GM06990 (cell line): ENCODE measurements at regions not wholly inside any gene's neighbourhood (a gene's known extent, or its start where the extent isn't known, plus 50 kb on each side); places are given as distances from the start of the nearest gene placed in this dataset.
"Not testable (repeated sequence)": the region's sequence is repeated elsewhere in the genome, so short reads cannot be mapped to it uniquely, and the experiment has no call there.

ENCODE experiments used
- DNase-seq: peaks from one replicate; pipeline ENCODE4 v3.0.0-alpha.2; 2011; ENCODE audit not compliant: insufficient read length; ENCODE audit errors: extremely low read depth
- H3K27me3 ChIP-seq: replicated peaks from 2 replicates; pipeline ENCODE4 v1.6.0; 2011; ENCODE audit warnings: low read length; ENCODE audit not compliant: control insufficient read depth, insufficient read depth
- H3K36me3 ChIP-seq: 2 replicates; pipeline ENCODE4 v1.5.1; 2011; ENCODE audit warnings: low read length; ENCODE audit not compliant: control insufficient read depth, insufficient read depth
- H3K4me3 ChIP-seq: replicated peaks from 2 replicates; pipeline ENCODE4 v1.5.1; 2011; ENCODE audit warnings: low read depth, mild to moderate bottlenecking, control low read depth, low read length
- TF ChIP-seq, protein P1 (sequence below): IDR thresholded peaks from 2 replicates; pipeline ENCODE4 v1.5.1; 2011; ENCODE audit warnings: low read length, control low read depth, mild to moderate bottlenecking, inconsistent platforms; ENCODE audit not compliant: insufficient read depth, poor library complexity, severe bottlenecking

DNA sequence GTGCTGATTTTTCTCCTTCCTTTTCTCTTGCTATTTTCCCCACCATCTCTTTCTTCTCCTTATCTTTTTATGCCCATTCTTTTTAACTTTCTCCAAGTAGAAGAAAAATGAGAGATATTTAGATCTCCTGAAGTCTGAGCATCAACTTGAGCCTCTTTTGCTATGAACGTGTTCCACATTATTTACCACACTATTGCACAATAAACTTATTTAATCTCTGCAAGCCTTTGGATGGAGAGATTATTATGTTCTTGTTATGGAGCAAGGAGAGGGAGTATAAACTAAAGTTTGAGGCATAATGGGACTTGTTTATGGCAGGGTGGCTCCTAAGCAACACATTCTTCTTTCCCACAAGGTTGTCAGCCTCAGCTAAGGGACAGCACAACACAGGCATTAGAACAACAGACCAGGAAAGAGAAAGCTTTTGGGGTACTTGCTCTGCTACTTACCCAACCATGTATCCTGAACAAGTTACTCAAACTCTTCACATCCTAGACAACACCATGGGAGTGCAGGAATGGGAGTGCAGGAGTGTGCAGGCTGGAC is 365.5 kb upstream of the BOD1L1 start:
- no peaks in the 10 kb centered on the region for H3K27me3 ChIP-seq
- no peak for DNase-seq

DNA sequence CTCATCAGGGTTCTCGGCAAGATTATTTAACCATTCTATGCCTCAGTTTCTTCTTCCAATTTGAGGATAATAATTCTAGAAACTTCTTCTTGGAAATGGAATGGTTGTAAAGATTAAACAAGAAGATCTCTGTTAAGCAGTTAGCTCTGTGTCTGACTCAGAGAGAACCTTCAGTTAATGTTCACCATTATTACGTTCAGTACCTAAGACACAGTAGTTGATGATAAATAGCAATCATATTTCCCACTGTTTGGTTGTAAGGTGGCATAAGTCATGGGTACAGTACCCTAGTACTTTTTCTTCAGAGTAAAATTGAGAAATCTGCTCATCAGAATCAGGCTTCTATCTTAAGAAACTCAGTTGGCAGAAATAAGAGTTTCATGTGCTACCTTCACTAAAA is 366.5 kb upstream of the BOD1L1 start:
- H3K36me3 ChIP-seq = no peaks in the 10 kb centered on the region
- TF ChIP-seq, protein P1, sequence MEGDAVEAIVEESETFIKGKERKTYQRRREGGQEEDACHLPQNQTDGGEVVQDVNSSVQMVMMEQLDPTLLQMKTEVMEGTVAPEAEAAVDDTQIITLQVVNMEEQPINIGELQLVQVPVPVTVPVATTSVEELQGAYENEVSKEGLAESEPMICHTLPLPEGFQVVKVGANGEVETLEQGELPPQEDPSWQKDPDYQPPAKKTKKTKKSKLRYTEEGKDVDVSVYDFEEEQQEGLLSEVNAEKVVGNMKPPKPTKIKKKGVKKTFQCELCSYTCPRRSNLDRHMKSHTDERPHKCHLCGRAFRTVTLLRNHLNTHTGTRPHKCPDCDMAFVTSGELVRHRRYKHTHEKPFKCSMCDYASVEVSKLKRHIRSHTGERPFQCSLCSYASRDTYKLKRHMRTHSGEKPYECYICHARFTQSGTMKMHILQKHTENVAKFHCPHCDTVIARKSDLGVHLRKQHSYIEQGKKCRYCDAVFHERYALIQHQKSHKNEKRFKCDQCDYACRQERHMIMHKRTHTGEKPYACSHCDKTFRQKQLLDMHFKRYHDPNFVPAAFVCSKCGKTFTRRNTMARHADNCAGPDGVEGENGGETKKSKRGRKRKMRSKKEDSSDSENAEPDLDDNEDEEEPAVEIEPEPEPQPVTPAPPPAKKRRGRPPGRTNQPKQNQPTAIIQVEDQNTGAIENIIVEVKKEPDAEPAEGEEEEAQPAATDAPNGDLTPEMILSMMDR = no peak
- no peaks in the 10 kb centered on the region for H3K27me3 ChIP-seq
- no peak overlapping the region for H3K4me3 ChIP-seq
- DNase-seq = no peak

More for the DNA sequence above, 365.5 kb upstream of the BOD1L1 start:
- Histone ChIP-seq H3K36me3 (no peaks in the 10 kb centered on the region), H3K4me3 (no peak overlapping the region)
- TF ChIP-seq, protein P1 = no peak

DNA sequence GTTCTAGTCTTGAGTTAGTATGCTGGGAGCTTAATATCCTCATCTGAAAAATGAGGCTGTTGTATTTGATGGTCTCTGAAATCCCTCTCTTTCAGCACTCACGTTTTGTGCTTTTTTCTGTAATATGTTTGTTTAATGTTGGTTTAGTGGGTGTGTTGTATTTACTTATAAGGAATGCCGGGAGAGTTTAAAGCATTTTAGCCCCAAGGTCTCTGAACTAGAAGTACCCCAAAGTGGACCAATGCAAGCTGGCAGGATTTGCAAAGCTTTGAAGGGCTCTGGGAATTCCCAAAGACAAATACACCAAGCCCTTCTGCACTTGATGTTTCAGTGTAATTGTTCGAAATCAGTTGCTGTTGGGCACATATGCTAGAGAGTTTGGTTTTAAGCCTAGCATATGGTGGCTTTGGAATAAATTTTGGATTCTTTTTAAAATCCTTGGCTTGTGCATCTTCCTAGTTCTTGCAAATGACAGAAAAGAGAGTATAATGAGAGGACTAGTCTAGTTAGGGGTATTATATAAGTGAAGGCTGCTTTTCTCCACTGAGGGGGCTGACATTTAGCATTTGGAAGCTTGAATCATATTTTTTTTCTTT is 371.4 kb upstream of the BOD1L1 start:
- Histone ChIP-seq H3K4me3 (no peak overlapping the region), H3K27me3 (no peaks in the 10 kb centered on the region), H3K36me3 (no peaks in the 10 kb centered on the region)
- TF ChIP-seq, protein P1 = no peak
- DNase-seq = no peak

DNA sequence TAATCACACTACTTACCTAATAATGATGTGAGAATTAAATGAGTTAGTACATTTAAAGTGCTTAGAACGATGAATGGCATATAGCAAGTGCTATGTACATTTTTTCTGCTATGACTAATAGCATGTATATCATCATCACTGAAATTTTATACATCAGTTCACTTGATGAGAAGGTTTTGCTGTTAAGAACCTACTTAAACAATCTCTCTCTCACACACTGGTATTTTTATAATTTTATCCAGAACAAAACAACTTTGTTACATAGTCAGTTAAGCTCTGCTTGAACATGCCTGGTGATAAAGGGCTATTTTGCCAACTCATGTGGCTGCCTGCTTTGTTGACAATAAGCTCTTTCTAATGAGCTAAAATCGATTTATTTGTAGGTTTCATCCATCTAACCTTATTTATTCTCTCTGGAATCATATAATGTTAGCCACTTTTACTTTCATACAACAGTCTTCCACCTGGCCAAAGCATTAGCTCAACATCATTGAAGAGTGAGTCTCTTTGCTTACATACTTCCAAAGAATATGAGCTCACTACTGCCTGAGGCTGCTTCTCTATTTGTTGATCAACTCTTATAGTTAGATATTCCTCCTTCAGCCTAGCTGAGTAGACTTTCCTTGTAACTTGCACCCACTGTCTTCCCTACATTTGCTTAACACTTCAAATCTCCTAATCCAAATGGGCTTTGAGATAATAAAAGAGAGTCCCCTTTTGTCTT is 372.7 kb upstream of the BOD1L1 start:
- DNase-seq = no peak
- Histone ChIP-seq H3K4me3 (no peak overlapping the region), H3K36me3 (no peaks in the 10 kb centered on the region), H3K27me3 (no peaks in the 10 kb centered on the region)
- TF ChIP-seq, protein P1 = no peak

DNA sequence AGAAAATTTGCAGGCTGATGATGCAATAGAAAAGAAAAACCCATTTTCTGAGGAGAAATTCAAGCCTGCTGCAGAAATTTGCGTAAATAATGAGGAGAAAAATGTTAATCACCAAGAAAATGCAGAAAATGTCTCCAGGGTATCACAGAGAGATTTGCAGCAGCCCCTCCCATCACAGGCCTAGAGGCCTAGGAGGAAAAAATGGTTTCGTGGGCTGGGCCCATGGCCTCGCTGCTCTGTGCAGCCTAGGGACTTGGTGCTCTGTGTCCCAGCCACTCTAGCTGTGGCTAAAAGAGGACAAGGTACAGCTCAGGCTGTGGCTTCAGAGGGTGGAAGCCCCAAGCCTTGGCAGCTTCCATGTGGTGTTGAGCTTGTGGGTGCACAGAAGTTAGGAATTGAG is 374.8 kb upstream of the BOD1L1 start:
- H3K27me3 ChIP-seq, DNase-seq, H3K4me3 ChIP-seq, H3K36me3 ChIP-seq: not testable (repeated sequence)

DNA sequence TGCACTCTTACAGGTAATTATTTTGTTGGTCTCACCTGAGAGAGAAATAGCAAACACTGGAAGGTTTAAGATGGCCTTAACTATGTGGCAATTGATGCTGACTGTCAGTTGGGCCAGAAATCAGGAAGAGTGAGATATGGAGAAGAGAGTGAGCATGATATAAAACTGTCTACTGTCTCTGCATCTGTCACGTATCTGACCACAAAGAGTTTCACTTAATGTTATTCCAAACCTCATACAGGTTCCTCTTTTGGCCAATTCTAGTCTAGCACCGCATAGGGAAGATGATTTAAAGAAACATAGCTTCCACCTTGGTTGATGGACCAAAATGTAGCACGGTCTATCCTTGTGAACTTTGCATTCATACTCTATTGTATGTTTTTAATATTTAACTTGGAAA is 381.0 kb upstream of the BOD1L1 start:
- no peak overlapping the region for H3K4me3 ChIP-seq

More for the DNA sequence above, 381.0 kb upstream of the BOD1L1 start:
- Histone ChIP-seq H3K36me3 (no peaks in the 10 kb centered on the region), H3K27me3 (no peaks in the 10 kb centered on the region)
- DNase-seq = no peak
- TF ChIP-seq, protein P1 = no peak
